ENCODE measurements at regions not wholly inside any gene's neighbourhood (a gene's known extent, or its start where the extent isn't known, plus 50 kb on each side); places are given as distances from the start of the nearest gene placed in this dataset.

DNA sequence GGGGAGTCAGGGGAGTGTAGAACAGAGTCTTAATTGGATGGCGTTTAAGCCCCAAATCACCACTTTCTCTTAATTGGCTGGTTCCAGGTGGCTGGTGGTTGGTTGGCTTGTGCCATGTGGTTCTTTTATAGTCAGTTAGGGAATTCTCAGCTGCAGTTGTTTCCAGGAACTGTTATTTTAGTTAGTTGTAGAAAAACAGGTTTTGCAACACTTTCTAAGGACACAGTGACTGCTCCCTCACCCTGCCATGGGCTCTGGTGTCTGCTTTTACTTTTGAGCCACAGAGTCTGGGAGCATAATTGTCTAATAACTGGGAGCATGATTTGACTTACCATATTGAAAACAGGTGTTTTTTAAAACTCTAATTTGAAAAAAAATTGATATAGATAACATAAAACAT lies 75.8 kb upstream of the PCDH18 start:
- WGBS, result 54% methylated on average over 1 of the region's 1 CpG
- Histone ChIP-seq H3K4me3 (ENCODE audit: low read depth in 1 of 3, low read length in 3 of 3) (no peak overlapping the region), H3K27ac (ENCODE audit: low read depth in 1 of 2, low read length in 2 of 2) (no peak overlapping the region), H3K36me3 (ENCODE audit: control insufficient read depth in 4 of 4, insufficient read depth in 3 of 4, low read depth in 1 of 4, low read length in 3 of 4) (no peaks in the 10 kb centered on the region), H3K27me3 (ENCODE audit: control insufficient read depth in 4 of 4, insufficient read depth in 4 of 4, low read length in 3 of 4) (no peaks in the 10 kb centered on the region), H3K4me1 (ENCODE audit: control insufficient read depth in 4 of 4, insufficient read depth in 4 of 4, low read length in 3 of 4) (no peaks in the 10 kb centered on the region), H3K9ac (ENCODE audit: low read depth in 1 of 2, low read length in 2 of 2) (no peak overlapping the region), H3K9me3 (ENCODE audit: control insufficient read depth in 4 of 4, low read length in 3 of 4) (no peaks in the 10 kb centered on the region)
- no peak for DNase-seq (ENCODE audit: low spot score)
- TF ChIP-seq CTCF (IDR thresholded peaks at IDR 0.05; ENCODE audit: low read depth, low read length, missing input control) (no peak), FOXA2 (IDR thresholded peaks at IDR 0.05) (no peak), JUND (IDR thresholded peaks at IDR 0.05) (no peak), ATF3 (IDR thresholded peaks at IDR 0.05) (no peak)

- Histone ChIP-seq H3K4me1 (ENCODE audit: control insufficient read depth in 4 of 4, insufficient read depth in 4 of 4, low read length in 3 of 4) (no peaks in the 10 kb centered on the region), H3K9me3 (ENCODE audit: control insufficient read depth in 4 of 4, low read length in 3 of 4) (no peaks in the 10 kb centered on the region), H3K27ac (ENCODE audit: low read depth in 1 of 2, low read length in 2 of 2) (no peak overlapping the region), H3K36me3 (ENCODE audit: control insufficient read depth in 4 of 4, insufficient read depth in 3 of 4, low read depth in 1 of 4, low read length in 3 of 4) (no peaks in the 10 kb centered on the region), H3K4me3 (ENCODE audit: low read depth in 1 of 3, low read length in 3 of 3) (no peak overlapping the region), H3K9ac (ENCODE audit: low read depth in 1 of 2, low read length in 2 of 2) (no peak overlapping the region), H3K27me3 (ENCODE audit: control insufficient read depth in 4 of 4, insufficient read depth in 4 of 4, low read length in 3 of 4) (no peaks in the 10 kb centered on the region)
- TF ChIP-seq MAX (IDR thresholded peaks at IDR 0.05), result no peak
- TF ChIP-seq RAD21 (IDR thresholded peaks at IDR 0.05), result peak in 1 of 2 donors; percentile 4
- no peak for TF ChIP-seq GABPA (IDR thresholded peaks at IDR 0.05 in 1 of 2, conservative IDR thresholded peaks at IDR 0.05 in 1 of 2)
- TF ChIP-seq JUND (IDR thresholded peaks at IDR 0.05), result no peak
- TF ChIP-seq NR2F2 (IDR thresholded peaks at IDR 0.05), result no peak
- no peak for TF ChIP-seq YY1 (IDR thresholded peaks at IDR 0.05)
- no peak for TF ChIP-seq SP1 (IDR thresholded peaks at IDR 0.05)
- no peak for TF ChIP-seq FOXA1 (IDR thresholded peaks at IDR 0.05)
- 64% methylated on average over 2 of the region's 2 CpGs for WGBS
- DNase-seq (ENCODE audit: low spot score), result no peak
Measured at GRCh38 chr4:137602436-137602835, 70.1 kb upstream of the PCDH18 start.

GRCh38 chr4:137601934-137602333 lies 69.6 kb upstream of the PCDH18 start:
- H3K9ac ChIP-seq (ENCODE audit: low read depth in 1 of 2, low read length in 2 of 2), result no peak overlapping the region
- TF ChIP-seq RAD21 (IDR thresholded peaks at IDR 0.05), result no peak
- TF ChIP-seq ATF3 (IDR thresholded peaks at IDR 0.05), result no peak
- no peak for TF ChIP-seq JUND (IDR thresholded peaks at IDR 0.05)
- TF ChIP-seq, protein P1, sequence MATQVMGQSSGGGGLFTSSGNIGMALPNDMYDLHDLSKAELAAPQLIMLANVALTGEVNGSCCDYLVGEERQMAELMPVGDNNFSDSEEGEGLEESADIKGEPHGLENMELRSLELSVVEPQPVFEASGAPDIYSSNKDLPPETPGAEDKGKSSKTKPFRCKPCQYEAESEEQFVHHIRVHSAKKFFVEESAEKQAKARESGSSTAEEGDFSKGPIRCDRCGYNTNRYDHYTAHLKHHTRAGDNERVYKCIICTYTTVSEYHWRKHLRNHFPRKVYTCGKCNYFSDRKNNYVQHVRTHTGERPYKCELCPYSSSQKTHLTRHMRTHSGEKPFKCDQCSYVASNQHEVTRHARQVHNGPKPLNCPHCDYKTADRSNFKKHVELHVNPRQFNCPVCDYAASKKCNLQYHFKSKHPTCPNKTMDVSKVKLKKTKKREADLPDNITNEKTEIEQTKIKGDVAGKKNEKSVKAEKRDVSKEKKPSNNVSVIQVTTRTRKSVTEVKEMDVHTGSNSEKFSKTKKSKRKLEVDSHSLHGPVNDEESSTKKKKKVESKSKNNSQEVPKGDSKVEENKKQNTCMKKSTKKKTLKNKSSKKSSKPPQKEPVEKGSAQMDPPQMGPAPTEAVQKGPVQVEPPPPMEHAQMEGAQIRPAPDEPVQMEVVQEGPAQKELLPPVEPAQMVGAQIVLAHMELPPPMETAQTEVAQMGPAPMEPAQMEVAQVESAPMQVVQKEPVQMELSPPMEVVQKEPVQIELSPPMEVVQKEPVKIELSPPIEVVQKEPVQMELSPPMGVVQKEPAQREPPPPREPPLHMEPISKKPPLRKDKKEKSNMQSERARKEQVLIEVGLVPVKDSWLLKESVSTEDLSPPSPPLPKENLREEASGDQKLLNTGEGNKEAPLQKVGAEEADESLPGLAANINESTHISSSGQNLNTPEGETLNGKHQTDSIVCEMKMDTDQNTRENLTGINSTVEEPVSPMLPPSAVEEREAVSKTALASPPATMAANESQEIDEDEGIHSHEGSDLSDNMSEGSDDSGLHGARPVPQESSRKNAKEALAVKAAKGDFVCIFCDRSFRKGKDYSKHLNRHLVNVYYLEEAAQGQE (IDR thresholded peaks at IDR 0.05), result no peak
- no peak overlapping the region for H3K27ac ChIP-seq (ENCODE audit: low read depth in 1 of 2, low read length in 2 of 2)
- no peak overlapping the region for H3K4me3 ChIP-seq (ENCODE audit: low read depth in 1 of 3, low read length in 3 of 3)
- no peaks in the 10 kb centered on the region for H3K4me1 ChIP-seq (ENCODE audit: control insufficient read depth in 4 of 4, insufficient read depth in 4 of 4, low read length in 3 of 4)
- no peaks in the 10 kb centered on the region for H3K9me3 ChIP-seq (ENCODE audit: control insufficient read depth in 4 of 4, low read length in 3 of 4)
- no peaks in the 10 kb centered on the region for H3K27me3 ChIP-seq (ENCODE audit: control insufficient read depth in 4 of 4, insufficient read depth in 4 of 4, low read length in 3 of 4)
- DNase-seq (ENCODE audit: low spot score), result no peak
- no peaks in the 10 kb centered on the region for H3K36me3 ChIP-seq (ENCODE audit: control insufficient read depth in 4 of 4, insufficient read depth in 3 of 4, low read depth in 1 of 4, low read length in 3 of 4)
- WGBS, result 41% methylated on average over 1 of the region's 1 CpG

All from liver (tissue), 8 donors.